ENCODE measurements at regions not wholly inside any gene's neighbourhood (a gene's known extent, or its start where the extent isn't known, plus 50 kb on each side); places are given as distances from the start of the nearest gene placed in this dataset.

GRCh38 chr12:127306604-127307215 lies 960.3 kb upstream of the TMEM132C start:
- Histone ChIP-seq H2AFZ (ENCODE audit: insufficient read depth, low read depth, low read length, poor library complexity, severe bottlenecking) (no peak overlapping the region), H3K4me3 (ENCODE audit: control extremely low read depth in 1 of 5, extremely low read depth in 1 of 5, insufficient read depth in 1 of 5, low read depth in 2 of 5, low read length in 4 of 5) (no peak overlapping the region), H3K27me3 (replicated peaks in 1 of 4; ENCODE audit: control extremely low read depth in 1 of 4, control insufficient read depth in 3 of 4, insufficient read depth in 4 of 4, low read length in 3 of 4) (no peaks in the 10 kb centered on the region), H4K20me1 (ENCODE audit: control insufficient read depth, insufficient read depth, low read length, poor library complexity, severe bottlenecking) (no peaks in the 10 kb centered on the region), H3K27ac (ENCODE audit: low read length in 2 of 2) (no peak overlapping the region), H3K4me2 (replicated peaks; ENCODE audit: low read depth, low read length, poor library complexity, severe bottlenecking) (no peak overlapping the region), H3K4me1 (ENCODE audit: control insufficient read depth in 2 of 2, insufficient read depth in 2 of 2, low read length in 2 of 2) (no peaks in the 10 kb centered on the region), H3K79me2 (ENCODE audit: control insufficient read depth, insufficient read depth, low read length) (no peaks in the 10 kb centered on the region), H3K36me3 (replicated peaks in 1 of 2; ENCODE audit: control extremely low read depth in 1 of 2, control insufficient read depth in 1 of 2, extremely low read depth in 1 of 2, insufficient read depth in 2 of 2, low read length in 1 of 2) (no peaks in the 10 kb centered on the region), H3K9ac (ENCODE audit: low read length) (no peak overlapping the region), H3K9me3 (ENCODE audit: control extremely low read depth in 1 of 3, control insufficient read depth in 2 of 3, insufficient read depth in 1 of 3, low read length in 2 of 3) (peaks cover 0 to 9% (median 0%) of the 10 kb centered on the region in 3 donors)
- no peak for DNase-seq
- H3K4me1 Mint-ChIP-seq = no peaks in the 10 kb centered on the region
- no peak overlapping the region for H3K27ac Mint-ChIP-seq
- ChIA-PET POLR2A (no interaction called here), CTCF (no interaction called here)
- no peaks in the 10 kb centered on the region for H3K27me3 Mint-ChIP-seq
- TF ChIP-seq CTCF (IDR thresholded peaks at IDR 0.05) (no peak), EZH2 (IDR thresholded peaks at IDR 0.05; ENCODE audit: borderline replicate concordance, insufficient read depth, low read depth, low read length, poor library complexity, severe bottlenecking) (no peak)
- H3K4me3 Mint-ChIP-seq = no peak overlapping the region
- 100% methylated on average over 3 of the region's 4 CpGs for WGBS (ENCODE audit: insufficient coverage)
- no peak for ATAC-seq (ENCODE audit: low read depth)
- intact Hi-C loops (cut with micrococcal nuclease) = no loop called here
- no peaks in the 10 kb centered on the region for H3K9me3 Mint-ChIP-seq (ENCODE audit: insufficient read depth)

GRCh38 chr12:127307528-127307927 lies 959.4 kb upstream of the TMEM132C start:
- no peak overlapping the region for H3K4me2 ChIP-seq (replicated peaks; ENCODE audit: low read depth, low read length, poor library complexity, severe bottlenecking)
- no peak for ATAC-seq (ENCODE audit: low read depth)
- H3K79me2 ChIP-seq (ENCODE audit: control insufficient read depth, insufficient read depth, low read length) = no peaks in the 10 kb centered on the region
- no peak overlapping the region for H3K27ac Mint-ChIP-seq
- no peak overlapping the region for H3K27ac ChIP-seq (ENCODE audit: low read length in 2 of 2)
- ChIA-PET POLR2A (no interaction called here), CTCF (no interaction called here)
- no peak for TF ChIP-seq EZH2 (IDR thresholded peaks at IDR 0.05; ENCODE audit: borderline replicate concordance, insufficient read depth, low read depth, low read length, poor library complexity, severe bottlenecking)
- no peak for TF ChIP-seq CTCF (IDR thresholded peaks at IDR 0.05)
- no peak for DNase-seq
- no peak overlapping the region for H3K4me3 ChIP-seq (ENCODE audit: control extremely low read depth in 1 of 5, extremely low read depth in 1 of 5, insufficient read depth in 1 of 5, low read depth in 2 of 5, low read length in 4 of 5)
- no peak overlapping the region for H3K9ac ChIP-seq (ENCODE audit: low read length)
- no peaks in the 10 kb centered on the region for H3K27me3 ChIP-seq (replicated peaks in 1 of 4; ENCODE audit: control extremely low read depth in 1 of 4, control insufficient read depth in 3 of 4, insufficient read depth in 4 of 4, low read length in 3 of 4)
- 92% methylated on average over 4 of the region's 6 CpGs for WGBS (ENCODE audit: insufficient coverage)
- H3K9me3 Mint-ChIP-seq (ENCODE audit: insufficient read depth) = no peaks in the 10 kb centered on the region
- H3K4me3 Mint-ChIP-seq = no peak overlapping the region
- no peaks in the 10 kb centered on the region for H3K27me3 Mint-ChIP-seq
- H3K4me1 ChIP-seq (ENCODE audit: control insufficient read depth in 2 of 2, insufficient read depth in 2 of 2, low read length in 2 of 2) = no peaks in the 10 kb centered on the region
- H3K36me3 ChIP-seq (replicated peaks in 1 of 2; ENCODE audit: control extremely low read depth in 1 of 2, control insufficient read depth in 1 of 2, extremely low read depth in 1 of 2, insufficient read depth in 2 of 2, low read length in 1 of 2) = no peaks in the 10 kb centered on the region
- H4K20me1 ChIP-seq (ENCODE audit: control insufficient read depth, insufficient read depth, low read length, poor library complexity, severe bottlenecking) = no peaks in the 10 kb centered on the region
- no peaks in the 10 kb centered on the region for H3K4me1 Mint-ChIP-seq
- intact Hi-C loops (cut with micrococcal nuclease) = no loop called here
- no peak overlapping the region for H2AFZ ChIP-seq (ENCODE audit: insufficient read depth, low read depth, low read length, poor library complexity, severe bottlenecking)
- peaks cover 0 to 12% (median 0%) of the 10 kb centered on the region in 3 donors for H3K9me3 ChIP-seq (ENCODE audit: control extremely low read depth in 1 of 3, control insufficient read depth in 2 of 3, insufficient read depth in 1 of 3, low read length in 2 of 3)

Data from B cell (primary cell).